HepG2 (cell line): ENCODE measurements at regions not wholly inside any gene's neighbourhood (a gene's known extent, or its start where the extent isn't known, plus 50 kb on each side); places are given as distances from the start of the nearest gene placed in this dataset.

Experiments used
- ATAC-seq: fragments of 200-7000 bp; cut with Tn5 transposase; 3 replicates; pipeline ENCODE4 v1.9.1; 2020; ENCODE audit warnings: mild to moderate bottlenecking, moderate library complexity
- BruUV-seq: library from RNA; stranded (reverse); fragments of 400-500 nt; replicated peaks from 2 replicates; lab custom pipeline; 2021; lab: Mats Ljungman, UMichigan
- CTCF ChIA-PET: fragments of 300-600 bp; formaldehyde crosslinking; extraction: SDS; loops from one replicate; lab custom pipeline; 2021; ENCODE audit warnings: low total read pairs, inconsistent platforms, low intra/inter-chr PET ratio; lab: Yijun Ruan, JAX
- POLR2A ChIA-PET: fragments of 350-600 bp; sonication (Branson Sonifier 250); formaldehyde crosslinking; loops from one replicate; lab custom pipeline; 2020; ENCODE audit warnings: antibody characterized with exemption, inconsistent platforms; lab: Yijun Ruan, JAX
- DNase-seq: peaks from one replicate; pipeline ENCODE4 v3.0.0-alpha.2; 2015; ENCODE audit warnings: low spot score
- FAIRE-seq: peaks from 3 replicates; lab custom pipeline; 2011; peaks lifted over from hg19 to GRCh38; lab: Jason Lieb, UNC
- H2AFZ ChIP-seq: one replicate; pipeline ENCODE4 v1.6.1; 2011; ENCODE audit warnings: low read length, inconsistent platforms
- H3K27ac ChIP-seq: fragments of 300-600 bp; 3 replicates; pipeline ENCODE4 v1.8.0; 2011; ENCODE audit warnings: mixed run types, mild to moderate bottlenecking, mixed read lengths, low read length, inconsistent platforms; ENCODE audit not compliant: insufficient read depth; ENCODE audit errors: extremely low read length
- H3K27me3 ChIP-seq, 2 experiments: fragments of 200-600 bp in 1 of 2; 2 replicates in 1 of 2; 3 replicates in 1 of 2; pipeline versions ENCODE4 v1.6.0 to v1.8.0; 2011; ENCODE audit warnings: low read length in 2 of 2, mild to moderate bottlenecking in 2 of 2, moderate library complexity in 2 of 2, inconsistent platforms in 1 of 2; ENCODE audit not compliant: insufficient read depth in 2 of 2, control insufficient read depth in 1 of 2
- H3K36me3 ChIP-seq, 2 experiments: fragments of 200-600 bp in 1 of 2; replicated peaks in 1 of 2; 2 replicates in 1 of 2; 3 replicates in 1 of 2; pipeline versions ENCODE4 v1.5.1 to v1.8.0; 2011; ENCODE audit warnings: low read length in 2 of 2, inconsistent platforms in 1 of 2; ENCODE audit not compliant: insufficient read depth in 2 of 2, control insufficient read depth in 1 of 2
- H3K4me1 ChIP-seq: 2 replicates; pipeline ENCODE4 v1.5.1; 2012; ENCODE audit warnings: low read length, inconsistent platforms; ENCODE audit not compliant: insufficient read depth
- H3K4me2 ChIP-seq: 2 replicates; pipeline ENCODE4 v1.6.0; 2011; ENCODE audit warnings: low read depth, low read length, inconsistent platforms
- H3K4me3 ChIP-seq, 3 experiments: fragments of 200-600 bp in 1 of 3; sonication (generic), shearing (Covaris generic) in 1 of 3; replicated peaks in 1 of 3; 2 replicates each; pipeline ENCODE4 v1.5.1; 2011 to 2016; ENCODE audit warnings: low read length in 3 of 3, inconsistent platforms in 2 of 3, low read depth in 2 of 3, mild to moderate bottlenecking in 2 of 3, control low read depth in 1 of 3, mixed read lengths in 1 of 3; ENCODE audit not compliant: insufficient read depth in 1 of 3
- H3K79me2 ChIP-seq: one replicate; pipeline ENCODE4 v1.6.1; 2011; ENCODE audit warnings: low read length, inconsistent platforms; ENCODE audit not compliant: insufficient read depth
- H3K9ac ChIP-seq: 2 replicates; pipeline ENCODE4 v1.6.0; 2011; ENCODE audit warnings: mild to moderate bottlenecking, low read depth, low read length, inconsistent platforms; ENCODE audit not compliant: insufficient read depth
- H3K9me3 ChIP-seq: 2 replicates; pipeline ENCODE4 v1.5.1; 2012; ENCODE audit warnings: mild to moderate bottlenecking, low read length
- H4K20me1 ChIP-seq: 2 replicates; pipeline ENCODE4 v1.6.0; 2011; ENCODE audit warnings: inconsistent platforms, mild to moderate bottlenecking, low read length, moderate library complexity; ENCODE audit not compliant: insufficient read depth
- CC2D1A ChIP-seq: sonication (generic); formaldehyde crosslinking; IDR thresholded peaks from 2 replicates; pipeline ENCODE4 v1.8.1; 2023; ENCODE audit warnings: mild to moderate bottlenecking, missing genetic modification reagents
- GABPB1 ChIP-seq: IDR thresholded peaks from 2 replicates; pipeline ENCODE4 v1.6.1; 2016; ENCODE audit warnings: mild to moderate bottlenecking, missing genetic modification reagents, moderate library complexity, missing compliant biosample characterization
- NCOA5 ChIP-seq: sonication (generic); formaldehyde crosslinking; IDR thresholded peaks from 2 replicates; pipeline ENCODE4 v1.4.0; 2020; ENCODE audit warnings: missing genetic modification reagents
- SPEN ChIP-seq: sonication (generic); formaldehyde crosslinking; IDR thresholded peaks from 2 replicates; pipeline ENCODE4 v1.5.1; 2020; ENCODE audit warnings: low read depth, mild to moderate bottlenecking, missing genetic modification reagents
- ZFP82 ChIP-seq: sonication (generic); formaldehyde crosslinking; IDR thresholded peaks from 2 replicates; pipeline ENCODE4 v1.5.1; 2020; ENCODE audit warnings: mild to moderate bottlenecking, missing genetic modification reagents, borderline replicate concordance
- ZFP90 ChIP-seq: sonication (generic); formaldehyde crosslinking; IDR thresholded peaks from 2 replicates; pipeline ENCODE4 v1.8.0; 2022; ENCODE audit warnings: missing genetic modification reagents, mild to moderate bottlenecking, inconsistent platforms, borderline replicate concordance
- WGBS: methylation state at CpG from one replicate; pipeline ENCODE4 v1.1.6; 2017; ENCODE audit warnings: low lambda C conversion rate; 5-methylcytosine and 5-hydroxymethylcytosine counted together
- in situ Hi-C: cut with HindIII; loops from 2 replicates; pipeline ENCODE4 v1.10.0; 2017; ENCODE audit warnings: low pct_unique_long_range_greater_than_20kb; ENCODE audit not compliant: extremely low pct_ligation_motif_present
- intact Hi-C: fragments of 100-400 bp; cut with micrococcal nuclease; formaldehyde crosslinking; loops from one replicate; pipeline ENCODE4 v1.10.0; 2022; ENCODE audit not compliant: unreplicated experiment
- TF ChIP-seq, protein P1 (sequence below): sonication (generic); formaldehyde crosslinking; IDR thresholded peaks from 2 replicates; pipeline ENCODE4 v1.4.0; 2020; ENCODE audit warnings: missing genetic modification reagents
- TF ChIP-seq, protein P2 (sequence below): sonication (generic); formaldehyde crosslinking; IDR thresholded peaks from 2 replicates; pipeline ENCODE4 v1.8.1; 2023; ENCODE audit warnings: missing genetic modification reagents, inconsistent platforms, borderline replicate concordance
- TF ChIP-seq, protein P3 (sequence below): sonication (generic); formaldehyde crosslinking; IDR thresholded peaks from 2 replicates; pipeline ENCODE4 v1.5.0; 2020; ENCODE audit warnings: mild to moderate bottlenecking, missing genetic modification reagents
- TF ChIP-seq, protein P4 (sequence below): sonication (generic); formaldehyde crosslinking; conservative IDR thresholded peaks from 2 replicates; pipeline ENCODE4 v1.8.0; 2022; ENCODE audit warnings: mild to moderate bottlenecking, moderate library complexity, missing genetic modification reagents
- TF ChIP-seq, protein P5 (sequence below): sonication (generic); formaldehyde crosslinking; IDR thresholded peaks from 2 replicates; pipeline ENCODE4 v1.4.0; 2020; ENCODE audit warnings: mild to moderate bottlenecking, missing genetic modification reagents
- TF ChIP-seq, protein P6 (sequence below): sonication (generic); formaldehyde crosslinking; IDR thresholded peaks from 2 replicates; pipeline ENCODE4 v1.5.1; 2020; ENCODE audit warnings: missing genetic modification reagents, mild to moderate bottlenecking, borderline replicate concordance

DNA sequence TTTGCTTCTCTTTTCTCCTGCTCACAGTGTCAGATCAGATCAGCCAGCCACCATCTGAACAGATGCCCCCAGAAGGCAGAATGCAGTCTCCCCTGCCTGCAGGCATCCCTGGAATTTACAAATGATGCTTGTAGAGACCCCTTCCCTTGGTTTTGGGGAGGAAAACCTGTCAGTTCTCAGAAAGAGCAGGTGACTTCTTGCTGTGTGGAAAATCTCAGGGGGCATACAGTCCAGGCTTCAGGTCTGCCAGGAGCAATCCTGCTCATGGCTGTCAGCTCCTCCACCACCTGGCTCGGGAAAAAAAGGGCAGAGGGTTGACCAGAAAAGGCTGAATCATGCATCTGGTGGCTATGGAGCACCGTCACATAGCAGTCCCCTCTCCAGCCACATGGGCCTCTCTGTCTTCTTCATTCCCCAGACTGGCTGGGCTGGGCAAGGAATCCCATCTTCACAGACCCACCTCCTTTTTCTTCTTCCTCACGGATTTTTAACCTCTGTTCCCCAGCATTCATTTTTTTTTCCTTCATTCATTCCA, 107.0 kb downstream of the KCNF1 start (continued):
- TF ChIP-seq, protein P1, sequence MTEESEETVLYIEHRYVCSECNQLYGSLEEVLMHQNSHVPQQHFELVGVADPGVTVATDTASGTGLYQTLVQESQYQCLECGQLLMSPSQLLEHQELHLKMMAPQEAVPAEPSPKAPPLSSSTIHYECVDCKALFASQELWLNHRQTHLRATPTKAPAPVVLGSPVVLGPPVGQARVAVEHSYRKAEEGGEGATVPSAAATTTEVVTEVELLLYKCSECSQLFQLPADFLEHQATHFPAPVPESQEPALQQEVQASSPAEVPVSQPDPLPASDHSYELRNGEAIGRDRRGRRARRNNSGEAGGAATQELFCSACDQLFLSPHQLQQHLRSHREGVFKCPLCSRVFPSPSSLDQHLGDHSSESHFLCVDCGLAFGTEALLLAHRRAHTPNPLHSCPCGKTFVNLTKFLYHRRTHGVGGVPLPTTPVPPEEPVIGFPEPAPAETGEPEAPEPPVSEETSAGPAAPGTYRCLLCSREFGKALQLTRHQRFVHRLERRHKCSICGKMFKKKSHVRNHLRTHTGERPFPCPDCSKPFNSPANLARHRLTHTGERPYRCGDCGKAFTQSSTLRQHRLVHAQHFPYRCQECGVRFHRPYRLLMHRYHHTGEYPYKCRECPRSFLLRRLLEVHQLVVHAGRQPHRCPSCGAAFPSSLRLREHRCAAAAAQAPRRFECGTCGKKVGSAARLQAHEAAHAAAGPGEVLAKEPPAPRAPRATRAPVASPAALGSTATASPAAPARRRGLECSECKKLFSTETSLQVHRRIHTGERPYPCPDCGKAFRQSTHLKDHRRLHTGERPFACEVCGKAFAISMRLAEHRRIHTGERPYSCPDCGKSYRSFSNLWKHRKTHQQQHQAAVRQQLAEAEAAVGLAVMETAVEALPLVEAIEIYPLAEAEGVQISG = no peak
- TF ChIP-seq ZFP82 (CRISPR knock-in tag) (no peak), GABPB1 (CRISPR knock-in tag) (no peak), SPEN (CRISPR knock-in tag) (no peak), CC2D1A (CRISPR knock-in tag) (no peak)
- TF ChIP-seq, protein P2, sequence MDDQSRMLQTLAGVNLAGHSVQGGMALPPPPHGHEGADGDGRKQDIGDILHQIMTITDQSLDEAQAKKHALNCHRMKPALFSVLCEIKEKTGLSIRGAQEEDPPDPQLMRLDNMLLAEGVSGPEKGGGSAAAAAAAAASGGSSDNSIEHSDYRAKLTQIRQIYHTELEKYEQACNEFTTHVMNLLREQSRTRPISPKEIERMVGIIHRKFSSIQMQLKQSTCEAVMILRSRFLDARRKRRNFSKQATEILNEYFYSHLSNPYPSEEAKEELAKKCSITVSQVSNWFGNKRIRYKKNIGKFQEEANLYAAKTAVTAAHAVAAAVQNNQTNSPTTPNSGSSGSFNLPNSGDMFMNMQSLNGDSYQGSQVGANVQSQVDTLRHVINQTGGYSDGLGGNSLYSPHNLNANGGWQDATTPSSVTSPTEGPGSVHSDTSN (CRISPR knock-in tag) = no peak
- TF ChIP-seq, protein P3, sequence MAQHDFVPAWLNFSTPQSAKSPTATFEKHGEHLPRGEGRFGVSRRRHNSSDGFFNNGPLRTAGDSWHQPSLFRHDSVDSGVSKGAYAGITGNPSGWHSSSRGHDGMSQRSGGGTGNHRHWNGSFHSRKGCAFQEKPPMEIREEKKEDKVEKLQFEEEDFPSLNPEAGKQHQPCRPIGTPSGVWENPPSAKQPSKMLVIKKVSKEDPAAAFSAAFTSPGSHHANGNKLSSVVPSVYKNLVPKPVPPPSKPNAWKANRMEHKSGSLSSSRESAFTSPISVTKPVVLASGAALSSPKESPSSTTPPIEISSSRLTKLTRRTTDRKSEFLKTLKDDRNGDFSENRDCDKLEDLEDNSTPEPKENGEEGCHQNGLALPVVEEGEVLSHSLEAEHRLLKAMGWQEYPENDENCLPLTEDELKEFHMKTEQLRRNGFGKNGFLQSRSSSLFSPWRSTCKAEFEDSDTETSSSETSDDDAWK (CRISPR knock-in tag) = no peak

DNA sequence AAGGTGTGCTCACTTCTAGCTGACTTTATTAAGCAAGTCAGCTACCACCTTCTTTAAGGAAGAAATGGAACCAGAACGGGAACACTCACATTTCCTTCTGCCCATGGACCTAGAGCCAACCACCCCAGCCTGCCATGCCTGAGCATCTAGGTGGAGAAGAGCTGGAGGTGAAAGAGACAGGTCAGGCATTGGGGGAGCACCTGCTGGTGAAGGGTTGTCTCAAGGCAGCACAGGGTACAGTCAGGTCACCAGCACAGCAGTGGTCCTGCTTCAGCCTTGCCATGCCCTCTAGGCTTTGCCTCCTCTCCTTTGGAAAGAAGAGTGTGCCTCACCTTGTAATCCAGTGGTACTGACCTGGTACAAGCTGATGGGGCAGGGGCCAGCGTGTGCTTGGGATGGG, 107.9 kb downstream of the KCNF1 start:
- no peak overlapping the region for H3K9ac ChIP-seq
- H3K27me3 ChIP-seq = peaks cover 2 to 55% of the 10 kb centered on the region in 2 experiments; a peak in 4 of 5 replicates
- ATAC-seq = no peak
- H3K9me3 ChIP-seq = no peaks in the 10 kb centered on the region
- in situ Hi-C loops = no loop called here
- no TSS peak for BruUV-seq
- no peak overlapping the region for H3K27ac ChIP-seq
- no peak overlapping the region for H3K4me2 ChIP-seq
- WGBS = 0% methylated on average over 2 of the region's 2 CpGs
- no peak overlapping the region for H3K4me3 ChIP-seq
- no peaks in the 10 kb centered on the region for H3K79me2 ChIP-seq
- POLR2A ChIA-PET = no interaction called here
- H3K36me3 ChIP-seq = no peaks in the 10 kb centered on the region
- intact Hi-C loops = no loop called here
- CTCF ChIA-PET = no interaction called here
- H2AFZ ChIP-seq = no peak overlapping the region
- no peaks in the 10 kb centered on the region for H3K4me1 ChIP-seq
- DNase-seq = no peak
- H4K20me1 ChIP-seq = no peaks in the 10 kb centered on the region
- FAIRE-seq = no peak
- TF ChIP-seq, protein P4, sequence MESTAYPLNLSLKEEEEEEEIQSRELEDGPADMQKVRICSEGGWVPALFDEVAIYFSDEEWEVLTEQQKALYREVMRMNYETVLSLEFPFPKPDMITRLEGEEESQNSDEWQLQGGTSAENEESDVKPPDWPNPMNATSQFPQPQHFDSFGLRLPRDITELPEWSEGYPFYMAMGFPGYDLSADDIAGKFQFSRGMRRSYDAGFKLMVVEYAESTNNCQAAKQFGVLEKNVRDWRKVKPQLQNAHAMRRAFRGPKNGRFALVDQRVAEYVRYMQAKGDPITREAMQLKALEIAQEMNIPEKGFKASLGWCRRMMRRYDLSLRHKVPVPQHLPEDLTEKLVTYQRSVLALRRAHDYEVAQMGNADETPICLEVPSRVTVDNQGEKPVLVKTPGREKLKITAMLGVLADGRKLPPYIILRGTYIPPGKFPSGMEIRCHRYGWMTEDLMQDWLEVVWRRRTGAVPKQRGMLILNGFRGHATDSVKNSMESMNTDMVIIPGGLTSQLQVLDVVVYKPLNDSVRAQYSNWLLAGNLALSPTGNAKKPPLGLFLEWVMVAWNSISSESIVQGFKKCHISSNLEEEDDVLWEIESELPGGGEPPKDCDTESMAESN (CRISPR knock-in tag) = no peak
- TF ChIP-seq NCOA5 (no peak), ZFP90 (CRISPR knock-in tag) (no peak)
- TF ChIP-seq, protein P5, sequence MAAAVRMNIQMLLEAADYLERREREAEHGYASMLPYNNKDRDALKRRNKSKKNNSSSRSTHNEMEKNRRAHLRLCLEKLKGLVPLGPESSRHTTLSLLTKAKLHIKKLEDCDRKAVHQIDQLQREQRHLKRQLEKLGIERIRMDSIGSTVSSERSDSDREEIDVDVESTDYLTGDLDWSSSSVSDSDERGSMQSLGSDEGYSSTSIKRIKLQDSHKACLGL (CRISPR knock-in tag) = no peak
- TF ChIP-seq, protein P6, sequence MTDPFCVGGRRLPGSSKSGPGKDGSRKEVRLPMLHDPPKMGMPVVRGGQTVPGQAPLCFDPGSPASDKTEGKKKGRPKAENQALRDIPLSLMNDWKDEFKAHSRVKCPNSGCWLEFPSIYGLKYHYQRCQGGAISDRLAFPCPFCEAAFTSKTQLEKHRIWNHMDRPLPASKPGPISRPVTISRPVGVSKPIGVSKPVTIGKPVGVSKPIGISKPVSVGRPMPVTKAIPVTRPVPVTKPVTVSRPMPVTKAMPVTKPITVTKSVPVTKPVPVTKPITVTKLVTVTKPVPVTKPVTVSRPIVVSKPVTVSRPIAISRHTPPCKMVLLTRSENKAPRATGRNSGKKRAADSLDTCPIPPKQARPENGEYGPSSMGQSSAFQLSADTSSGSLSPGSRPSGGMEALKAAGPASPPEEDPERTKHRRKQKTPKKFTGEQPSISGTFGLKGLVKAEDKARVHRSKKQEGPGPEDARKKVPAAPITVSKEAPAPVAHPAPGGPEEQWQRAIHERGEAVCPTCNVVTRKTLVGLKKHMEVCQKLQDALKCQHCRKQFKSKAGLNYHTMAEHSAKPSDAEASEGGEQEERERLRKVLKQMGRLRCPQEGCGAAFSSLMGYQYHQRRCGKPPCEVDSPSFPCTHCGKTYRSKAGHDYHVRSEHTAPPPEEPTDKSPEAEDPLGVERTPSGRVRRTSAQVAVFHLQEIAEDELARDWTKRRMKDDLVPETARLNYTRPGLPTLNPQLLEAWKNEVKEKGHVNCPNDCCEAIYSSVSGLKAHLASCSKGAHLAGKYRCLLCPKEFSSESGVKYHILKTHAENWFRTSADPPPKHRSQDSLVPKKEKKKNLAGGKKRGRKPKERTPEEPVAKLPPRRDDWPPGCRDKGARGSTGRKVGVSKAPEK (CRISPR knock-in tag) = no peak
